ENCODE measurements at regions not wholly inside any gene's neighbourhood (a gene's known extent, or its start where the extent isn't known, plus 50 kb on each side); places are given as distances from the start of the nearest gene placed in this dataset.

- FAIRE-seq: no peak
- DNase-seq (ENCODE audit: insufficient read length, low spot score): no peak
- TF ChIP-seq POLR2A (IDR thresholded peaks at IDR 0.05; ENCODE audit: low read depth, low read length) (no peak), POLR2AphosphoS5 (IDR thresholded peaks at IDR 0.05; ENCODE audit: low read depth, low read length) (no peak), PAX5 (IDR thresholded peaks at IDR 0.05; ENCODE audit: insufficient read depth, low read length, severe bottlenecking) (no peak), SPI1 (IDR thresholded peaks at IDR 0.05; ENCODE audit: low read depth, low read length) (no peak), TAF1 (IDR thresholded peaks at IDR 0.05; ENCODE audit: low read depth, low read length) (no peak), POU2F2 (IDR thresholded peaks at IDR 0.05; ENCODE audit: low read depth, low read length) (no peak)
Observed at GRCh38 chr18:56136105-56136504, 502.3 kb downstream of the TXNL1 start.

DNA sequence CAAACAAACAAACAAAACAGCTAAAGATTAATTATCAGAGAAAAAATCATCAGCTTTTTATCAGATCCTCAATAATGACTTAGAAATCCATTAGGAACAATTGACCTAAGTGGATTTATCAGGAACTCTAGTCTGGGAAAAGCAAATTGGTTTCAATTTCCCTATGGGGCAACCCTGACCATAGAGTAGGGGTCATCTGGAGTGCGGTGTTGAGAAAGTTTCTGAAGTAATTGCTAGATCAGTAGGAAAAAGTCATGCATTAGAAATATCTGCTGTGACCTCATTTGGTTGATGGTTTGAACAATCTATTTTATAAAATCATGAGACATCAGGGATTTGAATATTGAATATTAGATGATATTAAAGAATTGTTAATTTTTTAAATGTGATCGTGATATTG, 507.9 kb downstream of the TXNL1 start:
- TF ChIP-seq TAF1 (IDR thresholded peaks at IDR 0.05; ENCODE audit: low read depth, low read length): no peak
- FAIRE-seq (no peak), DNase-seq (ENCODE audit: insufficient read length, low spot score) (no peak)

DNA sequence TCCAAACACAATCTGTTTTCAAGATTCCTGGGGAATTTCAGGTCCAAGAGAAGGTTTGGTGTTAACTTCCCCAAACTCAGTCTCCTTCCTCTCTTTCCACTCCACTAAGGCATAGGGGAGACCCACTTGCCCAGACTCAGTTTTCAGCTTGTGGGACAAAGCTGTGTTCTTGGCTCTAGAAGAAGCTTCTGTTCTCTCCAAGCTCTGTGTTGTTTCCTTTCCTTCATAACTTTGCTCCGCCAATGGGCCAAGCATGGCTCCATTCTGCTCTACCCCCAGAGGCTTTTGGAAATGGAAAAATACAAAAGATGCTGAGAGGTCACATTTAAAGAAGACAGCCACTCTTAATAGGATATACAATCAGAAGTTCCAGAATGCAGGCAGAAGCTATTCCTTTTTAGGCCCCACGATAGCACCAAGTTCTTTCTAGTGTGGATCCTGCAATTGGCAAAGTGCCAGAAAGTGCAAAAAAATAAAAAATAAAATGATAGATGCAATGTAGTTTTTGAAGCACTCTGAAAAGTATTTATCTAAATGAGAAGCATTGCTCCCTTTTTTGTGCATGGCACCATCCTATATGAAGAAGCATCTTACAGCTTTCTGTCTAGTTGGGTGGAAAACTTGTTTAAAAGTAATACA, 510.1 kb downstream of the TXNL1 start:
- FAIRE-seq (no peak), DNase-seq (ENCODE audit: insufficient read length, low spot score) (no peak)
- TF ChIP-seq POLR2AphosphoS5 (IDR thresholded peaks at IDR 0.05; ENCODE audit: low read depth, low read length) (no peak), POU2F2 (IDR thresholded peaks at IDR 0.05; ENCODE audit: low read depth, low read length) (no peak), PAX5 (IDR thresholded peaks at IDR 0.05; ENCODE audit: insufficient read depth, low read length, severe bottlenecking) (no peak), SPI1 (IDR thresholded peaks at IDR 0.05; ENCODE audit: low read depth, low read length) (no peak), POLR2A (IDR thresholded peaks at IDR 0.05; ENCODE audit: low read depth, low read length) (no peak), TAF1 (IDR thresholded peaks at IDR 0.05; ENCODE audit: low read depth, low read length) (no peak)

DNA sequence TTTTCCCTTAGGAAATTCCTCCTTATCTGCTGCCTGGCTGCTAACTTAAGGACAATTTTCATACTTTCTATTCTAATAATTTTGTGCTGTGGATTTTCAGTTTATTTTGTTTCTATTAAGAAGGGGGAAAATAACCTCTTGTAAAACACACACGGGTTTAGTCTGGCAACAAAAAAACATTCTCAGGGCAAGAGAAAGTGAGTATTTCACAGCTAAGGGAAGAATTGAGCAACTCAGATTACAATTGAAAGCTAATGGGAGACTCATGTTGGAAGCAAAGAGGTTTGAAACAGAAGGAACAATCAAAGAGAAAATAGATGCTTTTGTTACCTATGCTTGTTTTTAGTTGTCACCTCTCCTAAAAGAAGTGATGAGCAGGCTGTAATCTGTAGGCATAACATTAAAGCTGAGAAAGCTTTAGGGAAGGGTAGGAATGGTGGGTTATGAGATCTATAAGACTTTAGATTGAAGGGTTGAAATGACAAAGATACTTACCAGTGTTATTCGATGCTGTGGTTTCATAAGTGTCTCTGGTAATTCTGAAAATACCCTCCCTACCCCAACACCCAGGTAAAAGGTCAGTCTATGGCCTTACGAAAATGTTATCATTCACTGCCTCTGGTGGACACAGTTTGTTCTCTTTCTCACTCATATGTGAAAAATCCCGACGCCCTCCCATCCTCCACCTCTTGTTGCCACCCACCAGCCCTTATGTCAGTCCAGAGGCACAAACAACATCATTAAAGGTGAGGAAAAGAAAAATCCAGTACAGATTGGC, 510.9 kb downstream of the TXNL1 start:
- no peak for FAIRE-seq
- TF ChIP-seq SPI1 (IDR thresholded peaks at IDR 0.05; ENCODE audit: low read depth, low read length) (no peak), PAX5 (IDR thresholded peaks at IDR 0.05; ENCODE audit: insufficient read depth, low read length, severe bottlenecking) (no peak), POU2F2 (IDR thresholded peaks at IDR 0.05; ENCODE audit: low read depth, low read length) (no peak), POLR2A (IDR thresholded peaks at IDR 0.05; ENCODE audit: low read depth, low read length) (no peak), POLR2AphosphoS5 (IDR thresholded peaks at IDR 0.05; ENCODE audit: low read depth, low read length) (no peak), TAF1 (IDR thresholded peaks at IDR 0.05; ENCODE audit: low read depth, low read length) (no peak)
- no peak for DNase-seq (ENCODE audit: insufficient read length, low spot score)

DNA sequence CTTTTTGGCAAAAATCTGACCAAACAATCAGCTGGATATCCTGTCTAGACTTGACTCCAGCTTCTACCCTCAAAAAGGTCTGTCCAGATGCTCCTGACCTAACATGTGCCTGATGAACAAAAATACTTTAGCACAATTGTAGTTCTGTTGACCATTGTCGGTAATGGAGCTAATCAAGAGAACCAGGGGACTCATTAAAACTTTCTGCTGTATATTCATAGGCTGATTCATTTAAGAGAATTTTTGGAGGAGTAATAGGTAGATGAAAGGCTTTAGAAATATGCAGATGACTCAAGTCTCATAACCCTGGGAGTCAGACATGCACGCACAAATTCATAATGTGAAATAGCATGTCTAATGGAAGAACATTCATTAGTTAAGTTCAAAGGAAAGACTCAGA, 514.2 kb downstream of the TXNL1 start:
- no peak for FAIRE-seq
- no peak for TF ChIP-seq PAX5 (IDR thresholded peaks at IDR 0.05; ENCODE audit: insufficient read depth, low read length, severe bottlenecking)
- TF ChIP-seq POLR2A (IDR thresholded peaks at IDR 0.05; ENCODE audit: low read depth, low read length): no peak
- TF ChIP-seq TAF1 (IDR thresholded peaks at IDR 0.05; ENCODE audit: low read depth, low read length): no peak
- TF ChIP-seq POU2F2 (IDR thresholded peaks at IDR 0.05; ENCODE audit: low read depth, low read length): no peak
- TF ChIP-seq SPI1 (IDR thresholded peaks at IDR 0.05; ENCODE audit: low read depth, low read length): no peak
- DNase-seq (ENCODE audit: insufficient read length, low spot score): no peak

GRCh38 chr18:56121669-56122068, 516.7 kb downstream of the TXNL1 start:
- no peak for FAIRE-seq
- TF ChIP-seq POU2F2 (IDR thresholded peaks at IDR 0.05; ENCODE audit: low read depth, low read length): no peak
- TF ChIP-seq PAX5 (IDR thresholded peaks at IDR 0.05; ENCODE audit: insufficient read depth, low read length, severe bottlenecking): no peak
- TF ChIP-seq POLR2A (IDR thresholded peaks at IDR 0.05; ENCODE audit: low read depth, low read length): no peak
- no peak for TF ChIP-seq POLR2AphosphoS5 (IDR thresholded peaks at IDR 0.05; ENCODE audit: low read depth, low read length)
- TF ChIP-seq SPI1 (IDR thresholded peaks at IDR 0.05; ENCODE audit: low read depth, low read length): no peak
- TF ChIP-seq TAF1 (IDR thresholded peaks at IDR 0.05; ENCODE audit: low read depth, low read length): no peak
- no peak for DNase-seq (ENCODE audit: insufficient read length, low spot score)

DNA sequence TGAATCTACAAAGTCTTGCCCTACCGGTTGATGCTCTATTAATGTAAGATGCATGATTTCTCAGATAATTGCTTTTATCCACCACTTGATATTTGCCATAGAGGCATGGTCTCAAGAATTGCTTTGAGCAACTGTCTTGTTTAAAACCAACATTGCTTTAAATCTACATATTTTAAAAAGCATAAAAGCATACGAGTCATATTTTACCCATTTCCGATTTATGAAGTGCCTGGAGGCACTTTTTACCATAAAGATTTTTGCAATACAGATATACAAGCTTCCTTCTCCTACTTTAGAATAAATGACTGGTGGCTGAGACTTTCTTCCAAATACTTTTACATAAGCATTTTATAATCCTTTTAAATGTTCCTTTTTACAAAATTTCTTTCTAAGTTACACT, 517.6 kb downstream of the TXNL1 start:
- FAIRE-seq: no peak
- TF ChIP-seq SPI1 (IDR thresholded peaks at IDR 0.05; ENCODE audit: low read depth, low read length): no peak
- TF ChIP-seq POLR2AphosphoS5 (IDR thresholded peaks at IDR 0.05; ENCODE audit: low read depth, low read length): no peak
- TF ChIP-seq TAF1 (IDR thresholded peaks at IDR 0.05; ENCODE audit: low read depth, low read length): no peak
- no peak for TF ChIP-seq POLR2A (IDR thresholded peaks at IDR 0.05; ENCODE audit: low read depth, low read length)
- no peak for TF ChIP-seq POU2F2 (IDR thresholded peaks at IDR 0.05; ENCODE audit: low read depth, low read length)
- no peak for TF ChIP-seq PAX5 (IDR thresholded peaks at IDR 0.05; ENCODE audit: insufficient read depth, low read length, severe bottlenecking)
- DNase-seq (ENCODE audit: insufficient read length, low spot score): no peak

DNA sequence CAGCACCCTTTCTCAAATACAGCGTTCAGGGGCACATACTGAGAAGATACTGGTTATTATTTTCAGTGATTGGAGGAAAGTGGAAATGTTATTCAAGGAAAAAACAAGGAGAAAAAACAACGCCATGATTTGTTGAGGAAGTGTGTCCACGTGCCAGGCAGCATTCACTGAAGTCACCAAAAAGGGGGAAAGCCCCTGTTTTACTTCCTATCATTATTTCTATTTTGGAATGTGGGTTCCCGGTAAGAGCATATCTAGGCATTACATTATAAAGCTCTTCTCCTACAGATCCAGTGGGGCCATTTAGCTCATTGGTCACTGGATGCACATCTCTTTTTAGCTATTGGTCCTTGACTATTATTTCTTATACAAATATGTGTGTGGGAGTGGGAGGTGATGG, 518.7 kb downstream of the TXNL1 start:
- no peak for TF ChIP-seq POLR2A (IDR thresholded peaks at IDR 0.05; ENCODE audit: low read depth, low read length)
- no peak for TF ChIP-seq POU2F2 (IDR thresholded peaks at IDR 0.05; ENCODE audit: low read depth, low read length)
- TF ChIP-seq TAF1 (IDR thresholded peaks at IDR 0.05; ENCODE audit: low read depth, low read length): no peak
- no peak for TF ChIP-seq PAX5 (IDR thresholded peaks at IDR 0.05; ENCODE audit: insufficient read depth, low read length, severe bottlenecking)
- TF ChIP-seq POLR2AphosphoS5 (IDR thresholded peaks at IDR 0.05; ENCODE audit: low read depth, low read length): no peak
- TF ChIP-seq SPI1 (IDR thresholded peaks at IDR 0.05; ENCODE audit: low read depth, low read length): no peak
- DNase-seq (ENCODE audit: insufficient read length, low spot score) (no peak), FAIRE-seq (no peak)

- TF ChIP-seq SPI1 (IDR thresholded peaks at IDR 0.05; ENCODE audit: low read depth, low read length) (no peak), POLR2AphosphoS5 (IDR thresholded peaks at IDR 0.05; ENCODE audit: low read depth, low read length) (no peak), TAF1 (IDR thresholded peaks at IDR 0.05; ENCODE audit: low read depth, low read length) (no peak), POLR2A (IDR thresholded peaks at IDR 0.05; ENCODE audit: low read depth, low read length) (no peak), POU2F2 (IDR thresholded peaks at IDR 0.05; ENCODE audit: low read depth, low read length) (no peak), PAX5 (IDR thresholded peaks at IDR 0.05; ENCODE audit: insufficient read depth, low read length, severe bottlenecking) (no peak)
- FAIRE-seq: no peak
Observed at GRCh38 chr18:56118422-56118821, 520.0 kb downstream of the TXNL1 start.

More at GRCh38 chr18:56118422-56118821, 520.0 kb downstream of the TXNL1 start:
- DNase-seq (ENCODE audit: insufficient read length, low spot score): no peak

All from GM12891 (cell line).